H9 (cell line): ENCODE measurements at regions not wholly inside any gene's neighbourhood (a gene's known extent, or its start where the extent isn't known, plus 50 kb on each side); places are given as distances from the start of the nearest gene placed in this dataset.

Experiments
- DNase-seq: peaks from one replicate; pipeline ENCODE4 v3.0.0-alpha.2; 2017
- H2AFZ ChIP-seq: one replicate; pipeline ENCODE4 v1.6.1; 2013; ENCODE audit warnings: mild to moderate bottlenecking, low read length, control low read depth, moderate library complexity
- H2AK5ac ChIP-seq: 2 replicates; pipeline ENCODE4 v1.6.1; 2013; ENCODE audit warnings: low read length, control low read depth, mixed read lengths; ENCODE audit not compliant: insufficient read length
- H2BK120ac ChIP-seq: one replicate; pipeline ENCODE4 v1.6.1; 2013; ENCODE audit warnings: low read depth, mild to moderate bottlenecking, low read length, control low read depth, inconsistent platforms; ENCODE audit not compliant: poor library complexity, severe bottlenecking
- H2BK12ac ChIP-seq: 2 replicates; pipeline ENCODE4 v1.6.1; 2013; ENCODE audit warnings: low read length, control low read depth, mixed read lengths, low read depth; ENCODE audit not compliant: insufficient read length
- H2BK15ac ChIP-seq: 2 replicates; pipeline ENCODE4 v1.6.1; 2013; ENCODE audit warnings: low read depth, low read length, control low read depth
- H2BK20ac ChIP-seq: one replicate; pipeline ENCODE4 v1.6.1; 2013; ENCODE audit warnings: low read depth, mild to moderate bottlenecking, low read length, control low read depth, inconsistent platforms; ENCODE audit not compliant: poor library complexity, severe bottlenecking
- H2BK5ac ChIP-seq: 2 replicates; pipeline ENCODE4 v1.6.1; 2013; ENCODE audit warnings: low read length, control low read depth, mixed read lengths; ENCODE audit not compliant: insufficient read length
- H3K14ac ChIP-seq: 2 replicates; pipeline ENCODE4 v1.6.1; 2013; ENCODE audit warnings: low read length, control low read depth; ENCODE audit not compliant: insufficient read depth
- H3K18ac ChIP-seq: 2 replicates; pipeline ENCODE4 v1.6.1; 2013; ENCODE audit warnings: low read depth, mild to moderate bottlenecking, mixed read lengths, low read length, control low read depth; ENCODE audit not compliant: insufficient read length
- H3K23ac ChIP-seq: 2 replicates; pipeline ENCODE4 v1.6.1; 2013; ENCODE audit warnings: low read length, control low read depth, mixed read lengths, low read depth; ENCODE audit not compliant: insufficient read length
- H3K23me2 ChIP-seq: 2 replicates; pipeline ENCODE4 v1.6.1; 2013; ENCODE audit warnings: low read depth, mild to moderate bottlenecking, mixed read lengths, low read length, control low read depth; ENCODE audit not compliant: insufficient read length, poor library complexity, severe bottlenecking
- H3K27ac ChIP-seq: 2 replicates; pipeline ENCODE4 v1.5.1; 2013; ENCODE audit warnings: low read length, control low read depth, mixed read lengths, low read depth; ENCODE audit not compliant: insufficient read length
- H3K27me3 ChIP-seq: 2 replicates; pipeline ENCODE4 v1.6.1; 2013; ENCODE audit warnings: low read length, control low read depth, inconsistent platforms; ENCODE audit not compliant: insufficient read depth
- H3K4ac ChIP-seq: 2 replicates; pipeline ENCODE4 v1.6.1; 2013; ENCODE audit warnings: low read depth, mild to moderate bottlenecking, control low read depth, inconsistent platforms, low read length, moderate library complexity
- H3K4me1 ChIP-seq: 2 replicates; pipeline ENCODE4 v1.6.1; 2013; ENCODE audit warnings: low read length, control low read depth, inconsistent platforms; ENCODE audit not compliant: insufficient read depth
- H3K4me2 ChIP-seq: 2 replicates; pipeline ENCODE4 v1.6.1; 2013; ENCODE audit warnings: low read length, control low read depth, mixed read lengths; ENCODE audit not compliant: insufficient read length, insufficient read depth
- H3K56ac ChIP-seq: 2 replicates; pipeline ENCODE4 v1.6.1; 2013; ENCODE audit warnings: low read depth, mild to moderate bottlenecking, mixed read lengths, low read length, control low read depth; ENCODE audit not compliant: insufficient read length
- H3K79me1 ChIP-seq: 2 replicates; pipeline ENCODE4 v1.6.1; 2013; ENCODE audit warnings: low read depth, mild to moderate bottlenecking, moderate library complexity, low read length, control low read depth, inconsistent platforms; ENCODE audit not compliant: insufficient read depth, poor library complexity, severe bottlenecking
- H3K79me2 ChIP-seq: 2 replicates; pipeline ENCODE4 v1.6.1; 2013; ENCODE audit warnings: low read length, control low read depth, inconsistent platforms; ENCODE audit not compliant: insufficient read depth
- H3K9ac ChIP-seq: 2 replicates; pipeline ENCODE4 v1.6.1; 2013; ENCODE audit warnings: low read length, control low read depth, mixed read lengths; ENCODE audit not compliant: insufficient read length; ENCODE audit errors: extremely low read depth
- H3K9me3 ChIP-seq: one replicate; pipeline ENCODE4 v1.6.1; 2013; ENCODE audit warnings: low read depth, low read length, inconsistent platforms; ENCODE audit not compliant: control insufficient read depth
- H3T11ph ChIP-seq: one replicate; pipeline ENCODE4 v1.6.1; 2013; ENCODE audit warnings: mild to moderate bottlenecking, low read length, control low read depth, inconsistent platforms
- H4K20me1 ChIP-seq: one replicate; pipeline ENCODE4 v1.6.1; 2013; ENCODE audit not compliant: control insufficient read depth, insufficient read length, insufficient read depth
- H4K5ac ChIP-seq: 2 replicates; pipeline ENCODE4 v1.6.1; 2013; ENCODE audit warnings: low read depth, mild to moderate bottlenecking, mixed read lengths, low read length, control low read depth; ENCODE audit not compliant: insufficient read length
- H4K8ac ChIP-seq: replicated peaks from 2 replicates; pipeline ENCODE4 v1.6.1; 2013; ENCODE audit warnings: low read length, control low read depth, mixed read lengths, low read depth; ENCODE audit not compliant: insufficient read length
- H4K91ac ChIP-seq: 2 replicates; pipeline ENCODE4 v1.6.1; 2013; ENCODE audit warnings: low read depth, mild to moderate bottlenecking, moderate library complexity, mixed read lengths, low read length, control low read depth; ENCODE audit not compliant: insufficient read length
- H3K27ac Mint-ChIP-seq, 3 experiments: 2 replicates in 2 of 3; 3 replicates in 1 of 3; pipeline ENCODE4 v1.8.0; 2020 to 2021; ENCODE audit warnings: mixed read lengths in 3 of 3, mild to moderate bottlenecking in 1 of 3, moderate library complexity in 1 of 3
- H3K27me3 Mint-ChIP-seq: 2 replicates; pipeline ENCODE4 v1.8.0; 2021; ENCODE audit warnings: low read depth, mild to moderate bottlenecking, moderate library complexity, mixed read lengths
- H3K36me3 Mint-ChIP-seq, 3 experiments: 2 replicates in 2 of 3; 3 replicates in 1 of 3; pipeline ENCODE4 v1.8.0; 2020 to 2021; ENCODE audit warnings: low read depth in 3 of 3, mixed read lengths in 3 of 3; ENCODE audit not compliant: insufficient read depth in 1 of 3
- H3K4me1 Mint-ChIP-seq, 2 experiments: 2 replicates each; pipeline ENCODE4 v1.8.0; 2020; ENCODE audit warnings: mixed read lengths in 2 of 2
- H3K4me3 Mint-ChIP-seq, 2 experiments: 2 replicates in 1 of 2; 3 replicates in 1 of 2; pipeline ENCODE4 v1.8.0; 2020 to 2021; ENCODE audit warnings: mild to moderate bottlenecking in 2 of 2, mixed read lengths in 2 of 2, moderate library complexity in 1 of 2
- H3K9me3 Mint-ChIP-seq, 2 experiments: 2 replicates in 1 of 2; 3 replicates in 1 of 2; pipeline ENCODE4 v1.8.0; 2020; ENCODE audit warnings: mild to moderate bottlenecking in 2 of 2, mixed read lengths in 2 of 2, moderate library complexity in 1 of 2
- TF ChIP-seq, protein P1 (sequence below): fragments of 200-600 bp; sonication (generic); conservative IDR thresholded peaks from 3 replicates; pipeline ENCODE4 v1.8.0; 2021; ENCODE audit warnings: antibody characterized with exemption, mild to moderate bottlenecking

DNA sequence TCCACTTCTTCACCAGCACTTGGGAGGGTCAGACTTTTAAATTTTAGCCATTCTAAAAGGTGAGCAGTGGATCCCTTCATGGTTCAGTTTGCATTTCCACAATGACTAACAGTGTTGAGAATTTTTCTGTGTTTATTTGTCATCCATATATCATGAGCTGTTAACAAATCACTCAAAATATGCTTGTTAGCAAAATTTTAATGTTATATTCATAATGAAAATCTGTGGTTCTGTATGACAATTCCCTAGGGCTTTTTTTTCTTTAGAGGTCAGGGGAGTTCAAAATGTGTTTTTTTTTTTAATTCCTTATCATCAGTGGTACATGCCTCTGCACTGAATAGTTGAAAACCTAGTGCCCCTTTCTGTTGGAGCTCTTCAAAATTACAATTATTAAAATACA is 682.2 kb upstream of the ADGRL2 start:
- H4K91ac ChIP-seq, result no peak overlapping the region
- no peaks in the 10 kb centered on the region for H3K9me3 ChIP-seq
- H3K4me1 ChIP-seq, result no peaks in the 10 kb centered on the region; the same call in 1 of the 2 replicates
- no peaks in the 10 kb centered on the region for H3K79me2 ChIP-seq
- no peak overlapping the region for H3K4ac ChIP-seq
- no peak overlapping the region for H2BK15ac ChIP-seq
- no peak overlapping the region for H4K5ac ChIP-seq
- H4K8ac ChIP-seq, result no peak overlapping the region
- no peak overlapping the region for H3K23ac ChIP-seq
- no peak overlapping the region for H3K14ac ChIP-seq
- Mint-ChIP-seq H3K9me3 (0 out of 5 replicates have a peak, but pooled peaks cover 1 to 2% of the 10 kb centered on the region in 2 experiments), H3K27me3 (no peaks in the 10 kb centered on the region), H3K4me3 (no peak overlapping the region), H3K4me1 (peaks cover 15 to 19% of the 10 kb centered on the region in 2 experiments), H3K36me3 (peaks cover 0 to 7% (median 1%) of the 10 kb centered on the region in 3 experiments; a peak in 3 of 7 replicates), H3K27ac (no peak overlapping the region)
- no peak overlapping the region for H3K56ac ChIP-seq
- no peaks in the 10 kb centered on the region for H3K79me1 ChIP-seq
- H2BK5ac ChIP-seq, result no peak overlapping the region
- no peak overlapping the region for H3K27ac ChIP-seq
- no peak overlapping the region for H2BK120ac ChIP-seq
- DNase-seq, result no peak
- H2AK5ac ChIP-seq, result no peak overlapping the region
- H2BK20ac ChIP-seq, result no peak overlapping the region
- H3T11ph ChIP-seq, result no peak overlapping the region
- no peaks in the 10 kb centered on the region for H4K20me1 ChIP-seq
- TF ChIP-seq, protein P1, sequence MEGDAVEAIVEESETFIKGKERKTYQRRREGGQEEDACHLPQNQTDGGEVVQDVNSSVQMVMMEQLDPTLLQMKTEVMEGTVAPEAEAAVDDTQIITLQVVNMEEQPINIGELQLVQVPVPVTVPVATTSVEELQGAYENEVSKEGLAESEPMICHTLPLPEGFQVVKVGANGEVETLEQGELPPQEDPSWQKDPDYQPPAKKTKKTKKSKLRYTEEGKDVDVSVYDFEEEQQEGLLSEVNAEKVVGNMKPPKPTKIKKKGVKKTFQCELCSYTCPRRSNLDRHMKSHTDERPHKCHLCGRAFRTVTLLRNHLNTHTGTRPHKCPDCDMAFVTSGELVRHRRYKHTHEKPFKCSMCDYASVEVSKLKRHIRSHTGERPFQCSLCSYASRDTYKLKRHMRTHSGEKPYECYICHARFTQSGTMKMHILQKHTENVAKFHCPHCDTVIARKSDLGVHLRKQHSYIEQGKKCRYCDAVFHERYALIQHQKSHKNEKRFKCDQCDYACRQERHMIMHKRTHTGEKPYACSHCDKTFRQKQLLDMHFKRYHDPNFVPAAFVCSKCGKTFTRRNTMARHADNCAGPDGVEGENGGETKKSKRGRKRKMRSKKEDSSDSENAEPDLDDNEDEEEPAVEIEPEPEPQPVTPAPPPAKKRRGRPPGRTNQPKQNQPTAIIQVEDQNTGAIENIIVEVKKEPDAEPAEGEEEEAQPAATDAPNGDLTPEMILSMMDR, result no peak
- no peak overlapping the region for H2BK12ac ChIP-seq
- H3K4me2 ChIP-seq, result no peak overlapping the region
- no peaks in the 10 kb centered on the region for H3K27me3 ChIP-seq
- H3K9ac ChIP-seq, result no peak overlapping the region
- no peak overlapping the region for H3K18ac ChIP-seq
- no peak overlapping the region for H2AFZ ChIP-seq
- H3K23me2 ChIP-seq, result no peaks in the 10 kb centered on the region
